PC-9 (cell line): ENCODE measurements at regions not wholly inside any gene's neighbourhood (a gene's known extent, or its start where the extent isn't known, plus 50 kb on each side); places are given as distances from the start of the nearest gene placed in this dataset.

Experiments used
- BruUV-seq: library from RNA; stranded (reverse); fragments of 400-500 nt; replicated peaks from 2 replicates; lab custom pipeline; 2021; lab: Mats Ljungman, UMichigan
- CTCF ChIA-PET: fragments of 300-600 bp; sonication (Branson Sonifier 250); formaldehyde crosslinking; loops from one replicate; lab custom pipeline; 2022; ENCODE audit warnings: antibody characterized with exemption; lab: Charles Lee
- POLR2A ChIA-PET: fragments of 300-600 bp; sonication (Branson Sonifier 250); formaldehyde crosslinking; loops from one replicate; lab custom pipeline; 2022; ENCODE audit warnings: antibody characterized with exemption; ENCODE audit not compliant: unreplicated experiment; lab: Charles Lee
- DNase-seq, 2 experiments: peaks; one replicate each; pipeline versions ENCODE4 v3.0.0 to v3.0.0-alpha.2; 2015 to 2022; ENCODE audit warnings: mixed read lengths in 1 of 2
- H2AFZ ChIP-seq: fragments of 200-600 bp; sonication (generic); 2 replicates; pipeline ENCODE4 v1.8.1; 2017; ENCODE audit warnings: antibody characterized with exemption
- H3F3A ChIP-seq: fragments of 200-600 bp; sonication (generic); 2 replicates; pipeline ENCODE4 v1.8.1; 2017; ENCODE audit warnings: antibody characterized with exemption, mild to moderate bottlenecking, low read depth; ENCODE audit not compliant: insufficient read depth
- H3K27ac ChIP-seq: fragments of 200-600 bp; sonication (generic); 2 replicates; pipeline ENCODE4 v1.6.1; 2016; ENCODE audit warnings: mixed run types
- H3K27me3 ChIP-seq: fragments of 200-600 bp; sonication (generic); 2 replicates; pipeline ENCODE4 v1.6.1; 2016; ENCODE audit warnings: low read depth, mixed run types; ENCODE audit not compliant: insufficient read depth
- H3K36me3 ChIP-seq: fragments of 200-600 bp; sonication (generic); 2 replicates; pipeline ENCODE4 v1.6.1; 2016; ENCODE audit warnings: low read depth, mixed run types
- H3K4me1 ChIP-seq: fragments of 200-600 bp; sonication (generic); replicated peaks from 2 replicates; pipeline ENCODE4 v1.6.1; 2016; ENCODE audit warnings: mixed run types; ENCODE audit not compliant: insufficient read depth
- H3K4me2 ChIP-seq: fragments of 200-600 bp; sonication (generic); 2 replicates; pipeline ENCODE4 v1.6.1; 2017; ENCODE audit warnings: mixed run types
- H3K4me3 ChIP-seq: fragments of 200-600 bp; sonication (generic); 2 replicates; pipeline ENCODE4 v1.6.1; 2016; ENCODE audit warnings: mixed run types
- H3K79me2 ChIP-seq: fragments of 200-600 bp; sonication (generic); 2 replicates; pipeline ENCODE4 v1.6.1; 2017; ENCODE audit warnings: low read depth, mixed run types
- H3K9me2 ChIP-seq: fragments of 200-600 bp; sonication (generic); 2 replicates; pipeline ENCODE4 v1.8.1; 2017; ENCODE audit warnings: mild to moderate bottlenecking; ENCODE audit not compliant: insufficient read depth
- H3K9me3 ChIP-seq: fragments of 200-600 bp; sonication (generic); 2 replicates; pipeline ENCODE4 v1.8.1; 2016; ENCODE audit warnings: low read depth; ENCODE audit not compliant: insufficient read depth
- H4K20me1 ChIP-seq: fragments of 200-600 bp; sonication (generic); 2 replicates; pipeline ENCODE4 v1.8.1; 2017; ENCODE audit not compliant: insufficient read depth
- EZH2 ChIP-seq: fragments of 200-600 bp; sonication (generic); IDR thresholded peaks from 2 replicates; pipeline ENCODE4 v1.8.0; 2017; ENCODE audit warnings: antibody characterized with exemption, low read depth
- intact Hi-C: fragments of 100-400 bp; cut with micrococcal nuclease; formaldehyde crosslinking; loops from one replicate; pipeline ENCODE4 v1.10.0; 2022; ENCODE audit not compliant: unreplicated experiment
- TF ChIP-seq, protein P1 (sequence below): fragments of 200-600 bp; sonication (generic); conservative IDR thresholded peaks from 2 replicates; pipeline ENCODE4 v1.6.1; 2017; ENCODE audit warnings: mixed run types, antibody characterized with exemption, mild to moderate bottlenecking, moderate library complexity

DNA sequence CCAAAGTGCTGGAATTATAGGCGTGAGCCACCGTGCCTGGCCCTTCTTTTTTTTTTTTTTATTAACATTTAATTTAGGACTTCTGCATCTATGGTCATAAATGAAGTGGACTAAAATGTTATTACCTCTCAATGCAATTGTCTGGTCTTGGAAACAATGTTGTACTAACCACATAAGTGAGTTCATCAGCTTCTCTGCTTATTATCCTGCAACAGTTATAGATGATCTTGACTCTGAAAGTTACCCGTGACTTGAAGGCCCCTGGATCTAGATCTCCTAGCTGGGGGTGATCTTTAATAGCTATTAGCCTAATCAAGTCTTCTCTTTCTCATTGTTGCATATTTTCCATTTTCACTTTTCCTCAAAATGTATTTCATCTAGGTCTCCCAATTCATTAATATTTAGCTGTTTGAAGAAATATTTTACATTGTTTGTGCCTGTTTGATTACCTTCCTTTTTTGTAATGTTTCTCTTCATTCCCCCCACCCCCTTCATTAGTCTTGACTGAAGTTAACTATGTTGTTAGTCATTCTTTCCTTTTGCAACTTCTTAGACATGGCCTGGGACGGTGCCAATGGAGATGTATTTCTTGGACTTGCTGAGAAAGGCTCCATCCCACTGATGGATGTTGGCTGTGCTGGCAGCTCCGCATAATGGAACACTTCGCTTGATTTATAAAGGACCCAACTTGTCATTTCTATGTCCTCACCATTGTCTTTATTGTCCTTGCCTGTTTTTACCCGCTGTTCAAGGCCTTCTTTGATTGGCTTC, 141.6 kb upstream of the RIOK3 start:
- CTCF ChIA-PET: no interaction called here

DNA sequence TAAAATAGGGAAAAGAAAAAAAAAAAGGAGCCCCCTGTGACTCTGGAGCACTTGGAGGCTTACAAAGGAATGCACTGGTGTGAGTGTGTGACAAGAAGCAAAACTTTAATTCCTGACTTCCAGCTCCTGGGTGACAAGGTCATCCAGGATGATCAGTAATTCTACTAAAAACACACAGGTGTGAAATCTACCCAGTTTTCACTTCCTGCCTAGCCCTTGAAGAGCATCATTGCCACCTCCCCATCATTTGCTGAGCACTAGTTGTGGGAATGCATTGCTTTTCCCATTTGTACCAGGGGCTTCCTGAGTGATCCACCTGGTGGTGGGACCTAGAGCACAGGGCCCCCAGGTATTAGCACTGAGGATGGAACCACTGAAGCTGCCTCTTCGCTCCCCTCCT, 139.7 kb upstream of the RIOK3 start:
- H3K27ac ChIP-seq: no peak overlapping the region
- no peaks in the 10 kb centered on the region for H3K36me3 ChIP-seq
- TF ChIP-seq, protein P1, sequence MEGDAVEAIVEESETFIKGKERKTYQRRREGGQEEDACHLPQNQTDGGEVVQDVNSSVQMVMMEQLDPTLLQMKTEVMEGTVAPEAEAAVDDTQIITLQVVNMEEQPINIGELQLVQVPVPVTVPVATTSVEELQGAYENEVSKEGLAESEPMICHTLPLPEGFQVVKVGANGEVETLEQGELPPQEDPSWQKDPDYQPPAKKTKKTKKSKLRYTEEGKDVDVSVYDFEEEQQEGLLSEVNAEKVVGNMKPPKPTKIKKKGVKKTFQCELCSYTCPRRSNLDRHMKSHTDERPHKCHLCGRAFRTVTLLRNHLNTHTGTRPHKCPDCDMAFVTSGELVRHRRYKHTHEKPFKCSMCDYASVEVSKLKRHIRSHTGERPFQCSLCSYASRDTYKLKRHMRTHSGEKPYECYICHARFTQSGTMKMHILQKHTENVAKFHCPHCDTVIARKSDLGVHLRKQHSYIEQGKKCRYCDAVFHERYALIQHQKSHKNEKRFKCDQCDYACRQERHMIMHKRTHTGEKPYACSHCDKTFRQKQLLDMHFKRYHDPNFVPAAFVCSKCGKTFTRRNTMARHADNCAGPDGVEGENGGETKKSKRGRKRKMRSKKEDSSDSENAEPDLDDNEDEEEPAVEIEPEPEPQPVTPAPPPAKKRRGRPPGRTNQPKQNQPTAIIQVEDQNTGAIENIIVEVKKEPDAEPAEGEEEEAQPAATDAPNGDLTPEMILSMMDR: no peak
- H3K9me2 ChIP-seq: no peaks in the 10 kb centered on the region
- no peaks in the 10 kb centered on the region for H3K9me3 ChIP-seq
- POLR2A ChIA-PET: no interaction called here
- peaks cover 14% of the 10 kb centered on the region; the same call in 1 of the 2 replicates for H3K4me1 ChIP-seq
- peaks cover 6% of the 10 kb centered on the region; the same call in 1 of the 2 replicates for H3F3A ChIP-seq
- H3K4me2 ChIP-seq: no peak overlapping the region
- no peak for DNase-seq
- intact Hi-C loops: no loop called here
- no peak overlapping the region for H3K4me3 ChIP-seq
- H3K79me2 ChIP-seq: peaks cover 36% of the 10 kb centered on the region
- CTCF ChIA-PET: no interaction called here
- no peak overlapping the region for H2AFZ ChIP-seq
- BruUV-seq: no TSS peak
- H4K20me1 ChIP-seq: no peaks in the 10 kb centered on the region
- no peaks in the 10 kb centered on the region for H3K27me3 ChIP-seq

More for the DNA sequence above, 141.6 kb upstream of the RIOK3 start:
- Histone ChIP-seq H3K27me3 (no peaks in the 10 kb centered on the region), H3K4me2 (no peak overlapping the region), H3K36me3 (no peaks in the 10 kb centered on the region), H3K79me2 (peaks cover 25% of the 10 kb centered on the region), H3K4me1 (no peaks in the 10 kb centered on the region), H3K27ac (no peak overlapping the region), H4K20me1 (no peaks in the 10 kb centered on the region), H3K4me3 (no peak overlapping the region), H2AFZ (no peak overlapping the region), H3F3A (no peaks in the 10 kb centered on the region; the same call in 1 of the 2 replicates), H3K9me2 (no peaks in the 10 kb centered on the region), H3K9me3 (no peaks in the 10 kb centered on the region)
- TF ChIP-seq, protein P1: no peak
- no peak for TF ChIP-seq EZH2
- POLR2A ChIA-PET: interaction anchor here (0.6 kb wide), 1 partner anchor 155 kb away, joined by 5 read pairs; no protein-coding TSS in a partner anchor
- intact Hi-C loops: no loop called here
- BruUV-seq: no TSS peak
- no peak for DNase-seq

DNA sequence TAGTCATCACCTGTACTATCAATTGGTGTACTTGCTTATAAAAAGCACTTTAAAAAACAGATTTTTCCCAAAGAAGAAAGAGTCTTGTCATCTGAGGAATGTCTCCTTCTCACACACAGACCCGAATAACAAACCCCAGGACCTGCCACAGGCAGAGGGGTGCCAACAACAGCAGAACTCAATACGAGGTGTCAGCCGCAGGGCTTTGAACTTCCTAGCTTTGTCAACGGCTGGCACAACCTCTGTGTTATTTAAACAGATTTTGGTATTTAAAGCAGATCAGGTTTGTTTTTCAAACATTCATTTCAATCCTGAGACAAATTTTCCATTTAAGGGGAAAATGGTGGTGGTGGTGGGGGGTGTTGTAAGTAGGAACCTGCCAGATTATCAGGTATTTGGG, 138.4 kb upstream of the RIOK3 start:
- TF ChIP-seq EZH2: no peak
- TF ChIP-seq, protein P1: no peak
- intact Hi-C loops: no loop called here
- no peak overlapping the region for H3K27ac ChIP-seq
- BruUV-seq: no TSS peak
- H3K4me2 ChIP-seq: no peak overlapping the region
- no peaks in the 10 kb centered on the region for H3K36me3 ChIP-seq
- no peaks in the 10 kb centered on the region for H4K20me1 ChIP-seq
- no peaks in the 10 kb centered on the region for H3K9me2 ChIP-seq
- H3K79me2 ChIP-seq: peaks cover 36% of the 10 kb centered on the region
- DNase-seq: no peak
- H3K9me3 ChIP-seq: no peaks in the 10 kb centered on the region
- no peak overlapping the region for H2AFZ ChIP-seq
- peaks cover 11% of the 10 kb centered on the region; the same call in 1 of the 2 replicates for H3F3A ChIP-seq
- POLR2A ChIA-PET: no interaction called here
- CTCF ChIA-PET: no interaction called here
- no peaks in the 10 kb centered on the region for H3K27me3 ChIP-seq
- peaks cover 19% of the 10 kb centered on the region; the same call in 1 of the 2 replicates for H3K4me1 ChIP-seq
- H3K4me3 ChIP-seq: no peak overlapping the region
